Ureter (tissue), 1 donor: ENCODE measurements at regions not wholly inside any gene's neighbourhood (a gene's known extent, or its start where the extent isn't known, plus 50 kb on each side); places are given as distances from the start of the nearest gene placed in this dataset.
"Not testable (repeated sequence)": the region's sequence is repeated elsewhere in the genome, so short reads cannot be mapped to it uniquely, and the experiment has no call there.

Experiments
- DNase-seq: peaks from one replicate; pipeline ENCODE4 v3.0.0-alpha.2; 2020; ENCODE audit warnings: low spot score
- donor health status: DM: yes; HTN: yes; CAD: no.

DNA sequence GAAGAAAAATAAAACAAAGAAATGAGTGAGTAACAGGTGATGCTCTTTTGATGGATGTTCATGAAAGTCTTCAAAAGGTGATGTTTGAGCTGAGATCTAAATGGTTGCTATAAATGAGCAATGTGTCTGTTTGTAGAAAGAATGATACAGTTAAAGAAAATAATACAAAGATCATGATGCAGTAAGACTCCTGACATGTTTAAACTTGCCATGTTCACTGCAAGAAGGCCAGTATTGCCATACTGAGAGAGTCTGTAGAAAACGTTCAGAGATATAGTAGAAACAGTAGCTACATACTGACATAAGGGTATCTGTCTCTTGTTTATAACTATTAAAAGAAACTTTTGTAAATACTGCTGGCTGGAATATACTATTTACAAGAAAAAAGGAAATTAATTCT lies 1609.2 kb upstream of the ACO1 start:
- no peak for DNase-seq

DNA sequence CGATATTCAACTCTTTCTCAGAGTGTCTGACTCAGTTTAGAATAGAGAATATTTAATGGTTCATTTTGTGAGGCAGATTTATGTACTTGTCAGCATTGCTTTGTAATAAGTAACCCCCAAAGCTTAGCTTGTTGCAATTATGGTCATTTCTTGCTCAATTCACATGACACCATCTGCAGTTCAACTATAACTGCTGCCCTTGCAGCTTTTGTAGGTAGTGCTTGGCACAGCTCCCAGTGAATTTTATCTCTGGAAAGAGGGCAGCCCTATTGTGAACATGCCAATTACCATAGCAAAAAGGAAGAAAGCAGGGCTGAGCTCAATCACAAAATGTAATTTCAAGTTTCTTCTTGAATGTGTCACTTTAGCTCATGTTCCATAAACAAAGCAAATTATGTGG lies 1587.7 kb upstream of the ACO1 start:
- no peak for DNase-seq

DNA sequence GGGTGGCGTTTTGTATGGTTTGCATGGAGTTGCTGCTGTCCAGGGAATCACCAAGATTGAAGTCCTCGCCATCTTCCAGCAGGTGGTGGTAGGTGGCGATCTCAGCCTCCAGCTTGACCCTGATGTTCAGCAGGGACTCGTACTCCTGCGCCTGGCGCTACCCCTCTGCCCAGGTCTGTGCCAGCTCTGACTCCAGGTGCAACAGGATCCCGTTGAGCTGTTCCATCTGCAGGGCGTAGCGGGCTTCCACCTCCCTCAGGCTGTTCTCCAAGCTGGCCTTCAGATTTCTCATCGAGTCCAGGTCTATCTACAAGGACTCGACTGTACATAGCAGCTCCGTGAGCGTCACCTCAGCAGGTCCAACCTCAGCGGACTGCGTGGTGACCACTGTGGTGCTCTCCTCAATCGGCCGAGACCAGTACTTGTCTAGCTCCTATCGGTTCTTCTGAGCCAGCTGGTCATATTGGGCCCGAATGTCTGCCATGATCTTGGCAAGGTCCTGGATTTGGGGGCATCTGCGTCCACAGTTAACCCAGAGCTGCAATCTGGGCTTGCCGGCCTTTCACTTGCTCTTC lies 1584.8 kb upstream of the ACO1 start:
- DNase-seq, result no peak

DNA sequence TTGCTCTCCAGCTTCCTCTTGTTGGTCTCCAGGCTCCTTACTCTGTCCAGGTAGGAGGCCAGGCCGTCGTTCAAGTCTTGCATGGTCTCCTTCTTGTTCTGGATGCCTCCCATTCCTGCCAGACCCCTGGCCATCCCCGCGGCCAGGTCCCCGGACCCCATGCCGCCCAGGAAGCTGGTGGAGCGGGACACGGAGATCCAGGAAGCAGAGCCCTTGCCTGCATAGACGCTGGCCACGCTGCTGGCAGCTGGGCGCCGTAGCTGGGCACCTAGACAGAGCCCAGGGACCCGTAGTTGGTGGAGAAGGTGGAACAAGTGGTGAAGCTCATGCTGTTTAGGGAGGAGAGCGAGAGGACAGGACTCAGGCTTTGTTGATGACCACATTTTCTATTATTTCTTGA lies 1584.0 kb upstream of the ACO1 start:
- DNase-seq, result no peak

DNA sequence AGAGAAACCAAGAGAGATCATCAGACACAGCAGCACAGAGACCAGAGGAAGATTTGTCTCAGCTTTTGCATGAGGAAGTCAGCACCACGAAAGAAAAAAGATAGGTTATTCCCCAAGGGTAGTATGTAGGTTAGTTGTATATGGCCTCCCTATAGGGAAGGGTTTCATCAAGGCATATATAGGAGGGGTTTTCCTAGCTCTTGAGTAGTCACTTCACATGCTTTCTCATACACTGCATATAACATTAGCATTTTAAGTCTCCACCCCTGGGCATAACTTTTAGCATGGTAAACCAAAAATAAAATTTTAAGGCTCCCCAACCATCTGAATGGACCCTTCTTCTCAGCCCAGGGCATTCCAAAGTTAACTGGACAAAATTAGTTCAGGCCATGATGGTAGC lies 1571.6 kb upstream of the ACO1 start:
- no peak for DNase-seq

DNA sequence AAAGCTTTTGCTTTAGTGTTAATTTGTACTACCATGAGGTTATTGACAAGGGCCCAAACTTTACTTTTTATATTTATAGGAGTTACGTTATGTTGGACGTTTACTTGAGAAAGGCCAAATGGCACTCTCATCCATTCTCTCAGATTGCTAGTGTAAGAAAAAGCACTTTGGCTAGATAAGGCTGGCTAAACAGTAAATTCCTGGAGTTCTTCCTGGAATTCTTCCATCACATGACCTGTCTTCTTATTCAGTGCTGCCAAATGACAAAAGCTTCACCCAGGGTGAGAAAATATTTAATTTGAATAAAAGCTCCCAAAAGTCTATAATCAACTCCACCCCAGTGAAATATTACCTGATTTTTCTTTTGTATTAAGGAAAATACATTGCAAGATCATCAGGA lies 1568.9 kb upstream of the ACO1 start:
- no peak for DNase-seq

DNA sequence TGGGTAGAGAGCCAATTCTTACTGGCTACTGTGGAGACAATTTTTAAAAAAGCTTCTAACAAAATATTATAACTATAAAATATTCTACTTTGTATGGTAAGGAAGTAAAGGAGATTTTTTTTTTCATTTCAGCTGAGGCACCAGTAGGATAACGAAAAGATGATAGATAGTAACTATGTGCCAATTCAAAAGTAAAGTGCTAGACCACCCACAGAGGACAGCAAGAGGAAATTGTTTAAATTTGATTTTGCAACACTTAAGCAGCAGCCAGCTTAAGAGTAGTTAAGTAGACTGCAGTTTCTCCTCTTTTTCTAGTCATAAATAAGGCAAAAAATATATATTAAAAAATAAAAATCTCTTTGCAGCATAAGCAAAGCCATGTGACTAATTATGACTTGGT lies 1539.3 kb upstream of the ACO1 start:
- no peak for DNase-seq

DNA sequence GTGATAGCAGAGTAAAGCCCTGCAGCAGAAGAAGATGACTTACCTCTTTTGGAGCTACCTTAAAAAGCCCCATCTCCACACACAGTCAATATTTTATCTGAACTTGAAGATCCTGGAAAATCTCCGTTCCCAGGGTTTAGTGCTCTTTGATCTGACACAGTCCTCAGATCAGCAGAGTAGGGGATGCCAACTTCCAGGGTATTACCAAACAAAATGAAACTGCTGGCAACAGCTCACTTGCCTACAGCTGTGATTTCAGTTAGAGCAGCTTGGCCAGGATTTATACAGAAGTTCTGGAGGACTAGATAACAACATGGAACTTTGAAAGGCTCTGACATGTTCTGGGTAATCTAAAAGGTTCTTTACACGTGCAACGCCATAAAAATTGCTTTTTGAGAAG lies 1537.8 kb upstream of the ACO1 start:
- DNase-seq, result no peak

DNA sequence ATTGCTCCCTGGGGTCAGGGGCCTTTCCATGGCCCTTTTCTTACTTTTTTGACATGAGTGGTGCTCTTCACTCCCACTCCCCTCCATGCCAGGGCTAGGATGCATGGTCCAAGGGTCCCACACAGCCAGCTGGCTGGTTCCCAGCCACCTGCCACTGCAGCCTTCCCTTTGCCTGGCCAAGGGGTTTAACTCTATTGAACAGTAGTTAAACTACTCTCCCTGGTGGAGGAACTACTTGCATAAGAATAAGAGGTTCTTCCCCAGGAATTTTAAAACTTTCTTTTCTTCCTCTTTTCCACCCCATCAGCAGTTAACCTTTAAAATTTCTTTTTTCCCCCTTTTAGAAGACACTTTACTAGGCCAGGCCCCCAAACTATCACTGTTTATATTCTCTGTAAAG lies 1532.8 kb upstream of the ACO1 start:
- no peak for DNase-seq

DNA sequence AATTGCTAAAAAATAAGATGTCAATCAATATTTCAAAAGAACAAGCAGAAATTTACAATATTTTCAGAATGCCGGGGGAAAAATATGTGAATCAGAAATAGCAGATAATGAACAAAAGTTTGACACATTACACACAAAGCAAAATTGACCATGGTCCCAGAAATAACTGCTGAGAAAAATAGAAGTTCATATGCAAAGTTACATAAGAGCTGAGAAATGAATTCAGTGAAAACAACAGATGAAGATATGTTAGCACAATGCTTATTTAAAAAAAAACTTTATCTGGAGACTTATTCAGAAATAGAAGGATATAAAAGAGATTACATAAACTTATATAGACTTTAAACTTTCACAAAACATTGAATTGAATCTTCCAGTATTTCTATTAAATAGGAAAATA lies 1483.7 kb upstream of the ACO1 start:
- DNase-seq, result no peak

DNA sequence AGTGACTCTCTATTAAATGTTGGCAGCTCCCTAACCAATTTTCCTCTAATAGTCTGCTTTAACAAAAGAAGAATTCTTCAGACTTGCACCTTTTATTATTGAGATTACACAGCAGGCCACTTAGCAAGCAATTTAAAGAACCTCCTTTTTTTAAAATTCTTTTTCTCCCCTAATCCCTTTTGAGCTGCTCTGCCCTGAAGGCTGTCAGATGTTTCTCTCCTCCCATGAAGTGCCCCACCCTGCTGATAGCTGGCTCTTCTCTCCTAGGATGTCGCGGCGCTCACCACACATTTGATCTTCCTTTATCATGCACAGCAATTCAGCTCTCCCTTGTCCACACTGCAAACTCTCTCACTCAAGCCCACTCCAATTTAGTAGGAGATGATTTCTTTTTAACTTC lies 1471.1 kb upstream of the ACO1 start:
- DNase-seq, result no peak

DNA sequence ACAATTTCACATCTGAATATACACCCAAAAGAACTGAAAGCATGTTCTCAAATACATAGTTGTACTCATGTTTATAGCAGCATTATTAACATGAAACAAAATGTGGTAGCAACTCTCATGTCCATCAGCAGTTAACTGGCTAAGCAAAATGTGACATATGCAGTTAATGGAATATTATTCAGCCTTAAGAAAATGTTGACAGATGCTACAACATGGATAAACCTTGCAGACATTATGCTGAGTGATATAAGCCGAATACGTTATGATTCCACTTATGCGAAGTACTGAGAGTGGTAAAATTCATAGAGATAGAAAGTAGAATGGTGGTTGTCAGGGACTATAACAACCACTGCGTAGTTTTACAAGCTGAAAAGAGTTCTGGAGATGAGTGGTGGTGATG lies 1469.0 kb upstream of the ACO1 start:
- DNase-seq, result no peak

DNA sequence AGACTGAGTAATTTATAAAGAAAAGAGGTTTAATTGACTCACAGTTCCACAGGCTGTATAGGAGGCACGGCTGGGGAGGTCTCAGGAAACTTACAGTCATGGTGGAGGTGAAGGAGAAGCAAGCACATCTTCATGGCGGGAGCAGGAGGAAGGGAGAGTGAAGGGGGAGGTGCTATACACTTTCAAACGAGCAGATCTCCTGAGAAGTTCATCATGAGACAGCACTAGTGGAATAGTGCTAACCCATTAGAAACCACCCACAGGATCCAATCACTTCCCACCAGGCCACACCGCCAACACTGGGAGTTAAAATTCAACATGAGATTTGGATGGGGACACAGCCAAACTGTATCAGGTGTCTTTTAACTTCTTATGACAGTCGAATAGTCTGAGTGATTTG lies 1459.3 kb upstream of the ACO1 start:
- no peak for DNase-seq

DNA sequence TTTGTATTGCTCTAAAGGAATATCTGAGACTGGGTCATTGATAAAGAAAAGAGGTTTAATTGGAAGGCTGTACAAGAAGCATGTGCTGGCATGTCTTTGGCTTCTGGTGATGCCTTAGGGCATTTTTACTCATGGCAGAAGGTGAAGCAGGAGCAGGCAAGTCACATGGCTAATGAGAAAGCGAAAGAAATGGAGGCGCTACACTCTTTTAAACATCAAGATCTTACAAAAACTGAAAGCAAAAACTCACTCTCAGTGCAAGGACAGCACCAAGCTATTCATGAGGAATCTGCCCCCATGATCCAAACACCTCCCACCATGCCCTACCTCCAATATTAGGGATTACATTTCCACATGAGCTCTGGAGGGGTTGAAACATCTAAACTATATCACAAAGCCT lies 1458.8 kb upstream of the ACO1 start:
- no peak for DNase-seq

DNA sequence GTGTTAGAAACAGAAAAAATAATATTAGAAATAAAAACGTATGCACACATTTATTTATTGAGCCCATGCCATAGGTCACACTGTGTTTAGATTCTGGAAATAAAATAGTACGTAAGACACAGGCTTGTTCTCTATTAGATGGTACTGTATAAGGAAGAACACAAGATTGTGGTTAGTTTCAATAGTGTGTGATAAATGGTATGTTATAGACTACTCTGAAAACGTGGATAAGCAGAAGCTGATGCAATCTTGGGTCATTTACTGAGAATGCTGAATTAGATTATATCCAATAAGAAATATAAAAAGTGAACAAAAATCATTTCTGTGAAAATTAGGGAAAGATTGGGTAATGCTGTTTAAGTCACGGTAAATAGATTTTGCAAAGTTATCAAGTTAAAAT lies 1456.4 kb upstream of the ACO1 start:
- DNase-seq, result no peak

DNA sequence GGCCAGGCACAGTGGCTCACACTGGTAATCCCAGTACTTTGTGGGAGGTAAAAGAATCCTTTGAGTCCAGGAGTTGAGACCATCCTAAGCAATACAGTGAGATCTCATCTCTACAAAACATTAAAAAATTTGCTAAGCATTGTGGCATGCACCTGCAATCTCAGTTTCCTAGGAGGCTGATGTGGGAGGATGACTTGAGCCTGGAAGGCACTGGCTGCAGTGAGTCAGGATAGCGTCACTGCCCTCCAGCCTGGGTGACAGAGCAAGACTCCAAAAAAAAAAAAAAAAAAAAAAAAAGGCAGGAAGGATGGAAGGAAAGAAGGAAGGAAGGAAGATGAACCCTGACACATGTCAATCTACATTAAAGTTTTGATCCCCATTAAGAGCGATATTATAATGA lies 1452.2 kb upstream of the ACO1 start:
- DNase-seq, result no peak

DNA sequence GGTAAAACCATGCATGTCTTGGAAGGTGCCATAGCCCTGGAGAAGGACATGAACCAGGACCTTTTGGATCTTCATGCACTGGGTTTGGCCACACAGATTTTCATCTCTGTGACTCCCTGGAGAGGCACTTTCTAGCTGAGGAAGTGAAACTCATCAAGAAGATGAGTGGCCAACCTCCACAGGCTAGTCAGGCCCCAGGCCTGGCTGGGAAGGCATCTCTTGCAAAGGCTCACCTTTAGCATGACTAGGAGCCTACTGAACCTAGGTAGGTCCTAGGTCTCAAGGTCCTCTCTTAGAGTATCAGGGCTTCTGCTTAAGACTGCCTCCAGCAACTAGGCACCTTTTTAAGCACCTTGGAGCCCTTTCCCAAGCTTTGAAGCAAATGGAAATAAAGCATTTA lies 1448.7 kb upstream of the ACO1 start:
- DNase-seq, result no peak

DNA sequence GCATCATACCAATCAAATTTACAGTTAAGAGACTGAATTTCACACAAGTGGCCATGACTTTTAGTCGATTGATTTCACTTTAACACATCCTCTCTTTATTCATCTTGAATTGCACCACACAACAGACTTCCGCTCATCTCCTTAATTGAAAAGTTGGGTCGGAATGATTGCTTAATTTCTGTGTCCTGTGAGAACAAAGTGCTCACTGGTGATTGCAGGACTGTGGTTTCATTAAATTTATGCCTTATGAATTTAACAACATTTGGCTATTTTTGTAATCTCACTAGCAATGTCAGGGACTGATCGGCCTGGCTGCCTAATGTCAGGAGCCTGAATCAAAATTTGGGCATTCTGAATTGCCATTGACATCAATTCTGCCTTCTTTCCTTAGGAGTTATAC lies 1447.3 kb upstream of the ACO1 start:
- DNase-seq, result no peak

DNA sequence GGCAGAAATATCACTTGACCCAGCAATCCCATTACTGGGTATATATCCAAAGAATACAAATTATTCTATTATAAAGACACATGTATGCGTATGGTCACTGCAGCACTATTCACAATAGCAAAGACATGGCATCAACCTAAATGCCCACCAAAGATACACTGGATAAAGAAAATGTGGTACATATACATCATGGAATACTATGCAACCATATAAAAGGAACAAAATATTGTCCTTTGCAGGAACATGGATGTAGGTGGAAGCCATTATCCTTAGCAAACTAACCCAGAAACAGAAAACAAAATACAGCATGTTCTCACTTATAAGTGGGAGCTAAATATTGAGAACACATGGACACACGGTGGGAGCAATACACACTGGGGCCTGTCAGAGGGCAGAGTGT lies 1441.6 kb upstream of the ACO1 start:
- not testable (repeated sequence) for DNase-seq

DNA sequence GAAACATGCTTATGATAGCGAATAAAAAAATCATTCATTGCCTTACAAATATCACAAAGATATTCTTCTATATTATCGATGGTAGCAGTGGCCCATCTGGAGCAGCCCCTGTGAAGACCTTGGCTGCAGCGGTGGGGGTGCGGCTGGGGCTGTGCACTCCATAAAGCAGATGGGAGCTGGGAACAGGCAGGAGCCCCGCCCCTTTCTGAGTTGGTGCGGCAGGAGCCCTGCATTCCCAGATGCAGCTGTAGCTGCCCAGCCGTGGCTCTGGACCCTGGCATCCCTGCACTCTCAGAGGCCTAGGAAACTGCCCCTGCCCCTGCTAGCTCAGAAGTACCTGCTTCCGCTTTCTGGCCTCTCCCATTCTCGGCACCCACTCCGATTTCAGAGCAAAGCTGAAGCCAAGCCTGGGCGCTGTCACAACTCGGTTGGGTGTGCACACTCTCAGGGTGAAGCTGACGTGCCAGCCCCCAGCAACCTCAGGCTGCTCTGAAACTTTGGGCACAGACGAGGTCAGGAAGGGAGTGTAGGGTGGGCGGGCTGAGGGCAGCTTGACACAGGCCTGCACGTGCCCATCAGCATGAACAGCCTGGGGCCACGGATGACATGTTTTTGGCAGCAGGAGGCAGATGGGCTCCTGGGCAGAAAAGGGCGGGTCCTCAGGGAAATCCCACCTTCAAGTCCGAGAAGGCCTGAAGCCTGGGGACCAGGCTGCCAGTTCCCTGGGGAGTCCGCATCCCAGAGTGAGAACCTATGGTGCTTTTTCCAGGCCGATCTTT lies 1440.8 kb upstream of the ACO1 start:
- DNase-seq, result no peak

DNA sequence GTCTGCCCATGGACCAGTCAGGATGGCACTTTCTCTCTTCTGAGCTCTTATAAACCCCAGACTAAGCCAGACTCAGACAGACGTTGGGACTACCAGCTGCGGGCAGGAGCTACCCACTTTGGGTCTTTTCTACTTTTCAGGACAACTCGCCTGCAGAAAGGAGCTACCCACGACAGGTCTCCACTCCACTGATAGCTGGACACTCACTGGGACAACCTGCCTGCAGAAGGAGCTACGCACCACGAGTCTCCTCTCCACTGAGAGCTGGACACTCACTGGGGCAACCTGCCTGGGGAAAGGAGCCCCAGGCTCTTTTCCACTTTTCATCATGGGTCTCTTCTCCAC lies 1440.2 kb upstream of the ACO1 start:
- DNase-seq, result no peak

DNA sequence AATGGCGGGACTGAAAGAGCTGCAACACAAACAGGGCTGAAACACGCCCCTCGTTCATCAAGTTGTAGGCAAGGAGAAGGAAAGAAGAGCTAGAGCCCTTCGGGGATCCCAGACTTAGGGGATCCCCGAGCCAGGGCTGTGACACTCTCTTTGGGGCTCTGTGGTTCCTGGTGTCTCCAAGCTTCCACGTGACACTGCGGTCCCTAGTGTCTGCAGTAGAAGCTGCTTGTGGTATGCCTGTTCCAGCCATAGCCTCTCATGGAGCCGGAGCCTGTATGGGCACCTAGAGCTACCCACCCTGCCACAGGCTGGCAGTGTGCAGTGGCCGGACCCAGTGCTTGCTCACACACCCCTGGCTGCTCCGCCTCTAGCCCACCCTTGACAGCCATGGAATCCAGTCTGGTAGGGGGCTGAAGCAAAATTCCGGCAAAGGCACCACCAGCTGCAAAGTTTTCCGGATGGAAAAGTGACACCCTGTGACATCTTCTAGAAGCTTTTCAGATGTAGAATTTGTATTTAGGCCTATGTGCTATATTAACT lies 1439.6 kb upstream of the ACO1 start:
- no peak for DNase-seq

DNA sequence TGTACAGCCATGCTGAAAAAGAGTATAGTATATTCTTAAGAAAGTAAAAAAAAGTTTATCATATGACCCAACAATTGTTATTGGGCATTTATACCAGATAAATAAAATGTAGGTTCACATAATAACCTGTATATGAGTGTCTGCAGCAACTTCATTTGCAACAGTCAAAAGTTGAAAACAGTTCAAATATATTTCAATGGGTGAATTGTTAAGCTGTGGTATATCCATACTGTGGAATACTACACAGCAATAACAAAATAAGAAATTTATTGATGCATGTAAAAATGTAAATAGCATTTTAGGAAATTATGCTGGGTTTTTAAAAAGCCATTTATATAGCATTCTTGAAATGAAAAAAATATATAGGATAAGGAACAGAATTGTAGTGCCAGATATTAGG lies 1420.1 kb upstream of the ACO1 start:
- no peak for DNase-seq

DNA sequence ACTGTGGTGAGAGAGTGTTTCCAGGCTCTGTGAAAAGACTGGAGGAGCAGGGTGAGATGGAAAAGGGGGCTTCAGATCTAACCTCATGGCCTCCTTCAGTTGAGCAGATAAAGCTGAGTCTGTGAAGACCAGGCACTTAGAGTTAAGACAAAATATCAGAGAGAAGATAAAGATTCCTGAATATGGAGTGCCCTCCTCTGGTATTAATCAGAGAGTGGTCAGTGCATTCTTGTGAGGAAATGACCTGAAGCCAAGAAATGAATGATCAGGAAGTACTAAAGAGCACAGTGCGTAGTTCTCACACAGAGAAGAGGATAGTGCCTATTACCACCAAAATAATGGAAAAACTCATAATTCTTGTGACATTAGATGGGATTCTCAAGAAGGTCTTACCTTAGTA lies 1417.0 kb upstream of the ACO1 start:
- DNase-seq, result no peak
